ENCODE measurements at regions not wholly inside any gene's neighbourhood (a gene's known extent, or its start where the extent isn't known, plus 50 kb on each side); places are given as distances from the start of the nearest gene placed in this dataset.

GRCh38 chr19:31783592-31783991 lies 434.4 kb upstream of the TSHZ3 start (continued):
- TF ChIP-seq MXD4 (CRISPR knock-in tag; IDR thresholded peaks at IDR 0.05) (no peak), ZNF282 (IDR thresholded peaks at IDR 0.05; ENCODE audit: partially characterized antibody) (no peak), KLF16 (CRISPR knock-in tag; IDR thresholded peaks at IDR 0.05) (no peak), FOSL1 (CRISPR knock-in tag; IDR thresholded peaks at IDR 0.05; ENCODE audit: borderline replicate concordance) (no peak), ZNF331 (CRISPR knock-in tag; IDR thresholded peaks at IDR 0.05) (no peak)

GRCh38 chr19:31784671-31785101 lies 435.4 kb upstream of the TSHZ3 start:
- intact Hi-C loops (cut with micrococcal nuclease; ENCODE audit: unreplicated experiment) (no loop called here), in situ Hi-C loops (cut with HindIII; ENCODE audit: extremely low pct_ligation_motif_present, low pct_unique_long_range_greater_than_20kb) (no loop called here)
- H2AFZ ChIP-seq (ENCODE audit: low read length), result no peak overlapping the region
- POLR2A ChIA-PET, result no interaction called here
- no peaks in the 10 kb centered on the region for H3K27me3 ChIP-seq (ENCODE audit: control insufficient read depth in 1 of 2, insufficient read depth in 2 of 2, low read length in 2 of 2)
- CTCF ChIA-PET (ENCODE audit: low intra/inter-chr PET ratio, low total read pairs), result no interaction called here
- no peaks in the 10 kb centered on the region for H3K4me1 ChIP-seq (ENCODE audit: insufficient read depth, low read length)
- no peak for TF ChIP-seq SPEN (CRISPR knock-in tag; IDR thresholded peaks at IDR 0.05; ENCODE audit: low read depth)
- no peak for TF ChIP-seq ZNF678 (CRISPR knock-in tag; IDR thresholded peaks at IDR 0.05)
- TF ChIP-seq IRX3 (CRISPR knock-in tag; IDR thresholded peaks at IDR 0.05; ENCODE audit: borderline replicate concordance, low read depth), result no peak
- TF ChIP-seq ERF (CRISPR knock-in tag; IDR thresholded peaks at IDR 0.05), result no peak
- TF ChIP-seq MNT (IDR thresholded peaks at IDR 0.05), result no peak
- TF ChIP-seq HNF4G (IDR thresholded peaks at IDR 0.05; ENCODE audit: borderline replicate concordance, low read depth, low read length), result no peak
- TF ChIP-seq HNF4G (CRISPR knock-in tag; IDR thresholded peaks at IDR 0.05; ENCODE audit: borderline replicate concordance, low read depth), result no peak
- TF ChIP-seq MTF2 (CRISPR knock-in tag; IDR thresholded peaks at IDR 0.05; ENCODE audit: borderline replicate concordance), result no peak
- TF ChIP-seq ZSCAN9 (CRISPR knock-in tag; IDR thresholded peaks at IDR 0.05; ENCODE audit: borderline replicate concordance), result no peak
- no peak for TF ChIP-seq NCOA5 (CRISPR knock-in tag; IDR thresholded peaks at IDR 0.05)
- no peak for TF ChIP-seq GTF3A (CRISPR knock-in tag; conservative IDR thresholded peaks at IDR 0.05)
- TF ChIP-seq BRD4 (CRISPR knock-in tag; IDR thresholded peaks at IDR 0.05), result no peak
- H4K20me1 ChIP-seq (ENCODE audit: insufficient read depth, low read length), result no peaks in the 10 kb centered on the region
- no peak for ATAC-seq
- no peak overlapping the region for H3K4me2 ChIP-seq (ENCODE audit: low read depth, low read length)
- H3K27ac ChIP-seq (ENCODE audit: extremely low read length, insufficient read depth, low read length), result no peak overlapping the region
- peaks cover 76% of the 10 kb centered on the region for H3K9me3 ChIP-seq (ENCODE audit: low read length)
- H3K79me2 ChIP-seq (ENCODE audit: insufficient read depth, low read length), result no peaks in the 10 kb centered on the region
- H3K36me3 ChIP-seq (replicated peaks in 1 of 2; ENCODE audit: control insufficient read depth in 1 of 2, insufficient read depth in 2 of 2, low read length in 2 of 2), result no peaks in the 10 kb centered on the region
- no peak for DNase-seq (ENCODE audit: low spot score)
- BruUV-seq (replicated peaks), result no TSS peak
- H3K9ac ChIP-seq (ENCODE audit: insufficient read depth, low read depth, low read length), result no peak overlapping the region
- 2% methylated on average over 3 of the region's 3 CpGs for WGBS (ENCODE audit: low lambda C conversion rate)
- H3K4me3 ChIP-seq (replicated peaks in 1 of 3; ENCODE audit: insufficient read depth in 1 of 3, low read depth in 2 of 3, low read length in 3 of 3), result no peak overlapping the region
- FAIRE-seq, result no peak

Measured in HepG2 (cell line).